Mesothelial cell of epicardium (in vitro differentiated cells): ENCODE measurements at regions not wholly inside any gene's neighbourhood (a gene's known extent, or its start where the extent isn't known, plus 50 kb on each side); places are given as distances from the start of the nearest gene placed in this dataset.

Experiments used
- DNase-seq, 2 experiments: peaks; one replicate each; pipeline ENCODE4 v3.0.0; 2021; ENCODE audit warnings: low spot score in 2 of 2; ENCODE audit not compliant: unreplicated experiment in 2 of 2
- H3K27ac Mint-ChIP-seq: 2 replicates; pipeline ENCODE4 v1.8.0; 2021; ENCODE audit warnings: mixed read lengths
- H3K27me3 Mint-ChIP-seq: 2 replicates; pipeline ENCODE4 v1.8.0; 2021; ENCODE audit warnings: low read depth, mixed read lengths
- H3K36me3 Mint-ChIP-seq: 2 replicates; pipeline ENCODE4 v1.8.0; 2021; ENCODE audit warnings: mixed read lengths
- H3K4me1 Mint-ChIP-seq: 2 replicates; pipeline ENCODE4 v1.8.0; 2021; ENCODE audit warnings: mixed read lengths
- H3K4me3 Mint-ChIP-seq: 2 replicates; pipeline ENCODE4 v1.8.0; 2021; ENCODE audit warnings: mild to moderate bottlenecking, moderate library complexity, mixed read lengths
- H3K9me3 Mint-ChIP-seq: 2 replicates; pipeline ENCODE4 v1.8.0; 2021; ENCODE audit warnings: mixed read lengths
- TF ChIP-seq, protein P1 (sequence below): fragments of 200-600 bp; sonication (generic); IDR thresholded peaks from one replicate; pipeline ENCODE4 v1.5.0; 2021; ENCODE audit warnings: antibody characterized with exemption; ENCODE audit not compliant: unreplicated experiment

- Mint-ChIP-seq H3K27me3 (no peaks in the 10 kb centered on the region), H3K9me3 (peaks cover 34% of the 10 kb centered on the region), H3K27ac (no peak overlapping the region), H3K4me1 (peaks cover 13% of the 10 kb centered on the region), H3K4me3 (no peak overlapping the region), H3K36me3 (peaks cover 9% of the 10 kb centered on the region)
- TF ChIP-seq, protein P1, sequence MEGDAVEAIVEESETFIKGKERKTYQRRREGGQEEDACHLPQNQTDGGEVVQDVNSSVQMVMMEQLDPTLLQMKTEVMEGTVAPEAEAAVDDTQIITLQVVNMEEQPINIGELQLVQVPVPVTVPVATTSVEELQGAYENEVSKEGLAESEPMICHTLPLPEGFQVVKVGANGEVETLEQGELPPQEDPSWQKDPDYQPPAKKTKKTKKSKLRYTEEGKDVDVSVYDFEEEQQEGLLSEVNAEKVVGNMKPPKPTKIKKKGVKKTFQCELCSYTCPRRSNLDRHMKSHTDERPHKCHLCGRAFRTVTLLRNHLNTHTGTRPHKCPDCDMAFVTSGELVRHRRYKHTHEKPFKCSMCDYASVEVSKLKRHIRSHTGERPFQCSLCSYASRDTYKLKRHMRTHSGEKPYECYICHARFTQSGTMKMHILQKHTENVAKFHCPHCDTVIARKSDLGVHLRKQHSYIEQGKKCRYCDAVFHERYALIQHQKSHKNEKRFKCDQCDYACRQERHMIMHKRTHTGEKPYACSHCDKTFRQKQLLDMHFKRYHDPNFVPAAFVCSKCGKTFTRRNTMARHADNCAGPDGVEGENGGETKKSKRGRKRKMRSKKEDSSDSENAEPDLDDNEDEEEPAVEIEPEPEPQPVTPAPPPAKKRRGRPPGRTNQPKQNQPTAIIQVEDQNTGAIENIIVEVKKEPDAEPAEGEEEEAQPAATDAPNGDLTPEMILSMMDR: no peak
- no peak for DNase-seq
These were observed 113.7 kb upstream of the PARD3B start for GRCh38 chr2:204431529-204431928.

DNA sequence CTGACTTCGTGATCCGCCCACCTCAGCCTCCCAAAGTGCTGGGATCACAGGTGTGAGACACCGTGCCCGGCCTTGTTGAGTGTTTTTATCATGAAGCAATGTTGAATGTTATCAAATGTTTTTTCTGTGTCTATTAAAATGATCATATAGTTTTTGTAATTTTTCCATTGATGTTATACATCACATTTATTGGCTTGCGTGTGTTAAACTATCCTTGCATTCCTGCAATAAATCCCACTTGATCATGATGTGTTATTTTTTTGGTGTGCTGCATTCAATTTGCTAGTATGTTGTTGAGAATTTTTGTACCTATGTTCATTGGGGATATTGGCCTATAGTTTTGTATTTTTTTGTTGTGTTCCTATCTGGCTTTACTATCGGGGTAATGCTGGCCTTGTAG is 113.1 kb upstream of the PARD3B start:
- Mint-ChIP-seq H3K9me3 (peaks cover 30% of the 10 kb centered on the region), H3K27me3 (no peaks in the 10 kb centered on the region), H3K4me1 (peaks cover 13% of the 10 kb centered on the region), H3K4me3 (no peak overlapping the region), H3K27ac (no peak overlapping the region), H3K36me3 (peaks cover 9% of the 10 kb centered on the region)
- DNase-seq: no peak
- TF ChIP-seq, protein P1: no peak

GRCh38 chr2:204434660-204435462 is 110.4 kb upstream of the PARD3B start:
- H3K27ac Mint-ChIP-seq: no peak overlapping the region
- H3K4me3 Mint-ChIP-seq: no peak overlapping the region
- peaks cover 13% of the 10 kb centered on the region for H3K4me1 Mint-ChIP-seq
- H3K36me3 Mint-ChIP-seq: peaks cover 9% of the 10 kb centered on the region
- no peak for DNase-seq
- H3K9me3 Mint-ChIP-seq: peaks cover 34% of the 10 kb centered on the region
- TF ChIP-seq, protein P1: no peak
- H3K27me3 Mint-ChIP-seq: no peaks in the 10 kb centered on the region

GRCh38 chr2:204436230-204436629 is 109.0 kb upstream of the PARD3B start:
- Mint-ChIP-seq H3K27ac (peak overlapping the region; percentile 4), H3K36me3 (peaks cover 9% of the 10 kb centered on the region), H3K9me3 (peaks cover 36% of the 10 kb centered on the region), H3K27me3 (no peaks in the 10 kb centered on the region), H3K4me3 (no peak overlapping the region), H3K4me1 (peaks cover 13% of the 10 kb centered on the region)
- no peak for DNase-seq
- TF ChIP-seq, protein P1: no peak

DNA sequence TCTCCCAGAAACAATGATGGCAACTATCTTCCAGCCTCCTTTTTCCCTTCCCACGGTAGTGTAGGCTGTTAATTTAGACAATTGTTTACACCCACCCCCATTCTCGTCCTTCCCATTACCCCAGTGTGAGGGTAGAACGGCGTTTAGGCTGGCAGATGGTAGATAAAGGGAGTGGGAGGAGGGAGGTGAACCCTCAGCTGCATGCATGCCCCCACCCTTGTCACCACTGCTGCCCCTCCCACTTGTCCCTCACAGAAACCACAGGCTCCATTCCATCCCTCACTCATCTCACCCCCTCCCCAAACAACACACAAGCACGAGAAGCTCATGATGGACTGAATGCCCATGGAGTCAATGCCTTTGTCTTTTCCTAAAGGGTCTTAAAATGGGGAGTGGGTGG is 107.9 kb upstream of the PARD3B start:
- DNase-seq: no peak
- TF ChIP-seq, protein P1: no peak
- Mint-ChIP-seq H3K27me3 (no peaks in the 10 kb centered on the region), H3K4me1 (peaks cover 18% of the 10 kb centered on the region), H3K27ac (no peak overlapping the region), H3K4me3 (no peak overlapping the region), H3K36me3 (peaks cover 6% of the 10 kb centered on the region), H3K9me3 (peaks cover 27% of the 10 kb centered on the region)
